IPS DF 4.7 (cell line): ENCODE measurements at regions not wholly inside any gene's neighbourhood (a gene's known extent, or its start where the extent isn't known, plus 50 kb on each side); places are given as distances from the start of the nearest gene placed in this dataset.
"Not testable (repeated sequence)": the region's sequence is repeated elsewhere in the genome, so short reads cannot be mapped to it uniquely, and the experiment has no call there.

ENCODE experiments used
- DNase-seq: peaks from one replicate; pipeline ENCODE4 v3.0.0-alpha.2; 2013; ENCODE audit warnings: low spot score; ENCODE audit errors: extremely low read depth

DNA sequence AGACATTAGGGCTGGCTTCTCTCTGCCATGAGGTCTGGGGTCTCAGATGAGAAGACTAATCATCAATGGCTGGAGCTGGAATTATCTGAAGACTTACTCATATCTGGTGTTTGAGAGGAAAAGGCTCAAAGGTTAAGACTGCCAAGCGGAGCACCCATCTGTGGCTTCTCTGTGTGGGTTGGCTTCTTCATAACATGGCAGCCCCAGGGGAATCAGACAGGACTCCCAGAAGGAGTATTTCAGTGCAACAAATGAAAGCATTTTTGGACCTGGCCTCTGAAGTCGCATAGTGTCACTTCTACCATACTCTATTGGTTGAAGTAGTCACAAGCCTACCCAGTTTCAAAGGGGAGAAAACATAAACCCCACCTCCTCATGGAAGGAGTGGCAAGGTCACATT lies 171.8 kb upstream of the KRR1 start:
- no peak for DNase-seq

DNA sequence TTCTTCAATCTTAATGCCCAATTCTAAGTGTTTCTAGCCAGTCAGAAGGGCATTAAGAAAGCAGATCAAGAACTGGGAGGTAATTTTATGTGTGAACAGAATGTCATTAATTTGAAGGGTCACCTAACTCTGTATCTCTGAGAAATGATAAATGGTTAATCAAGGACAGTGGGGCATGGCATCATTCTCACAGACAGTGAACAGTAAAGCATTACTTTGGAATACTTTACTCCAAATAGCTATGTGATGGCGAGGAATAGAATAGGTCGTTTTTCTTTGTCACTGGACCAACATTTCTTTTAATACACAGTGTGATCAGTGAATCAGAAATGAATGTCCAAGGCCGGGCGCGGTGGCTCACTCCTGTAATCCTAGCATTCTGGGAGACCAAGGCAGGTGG lies 166.1 kb upstream of the KRR1 start:
- no peak for DNase-seq

DNA sequence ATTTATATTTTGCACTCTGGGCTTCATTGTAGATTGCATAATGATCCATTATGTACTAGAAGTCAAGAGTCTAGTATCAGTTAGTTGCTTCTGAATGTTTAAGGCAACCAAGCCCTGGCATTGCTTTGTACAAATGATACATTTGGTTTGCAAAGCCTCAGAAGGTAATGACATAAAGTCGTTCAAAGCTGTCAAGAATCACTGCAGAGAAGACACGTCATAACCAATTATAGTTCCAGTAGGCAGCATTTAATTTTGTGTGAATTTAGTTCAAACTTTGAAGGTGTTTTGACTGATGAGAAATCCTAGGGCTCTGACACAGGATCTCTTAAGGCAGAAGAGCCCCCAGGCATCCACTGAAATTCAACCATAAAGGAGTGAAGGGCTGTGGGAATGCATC lies 163.0 kb upstream of the KRR1 start:
- DNase-seq = no peak

DNA sequence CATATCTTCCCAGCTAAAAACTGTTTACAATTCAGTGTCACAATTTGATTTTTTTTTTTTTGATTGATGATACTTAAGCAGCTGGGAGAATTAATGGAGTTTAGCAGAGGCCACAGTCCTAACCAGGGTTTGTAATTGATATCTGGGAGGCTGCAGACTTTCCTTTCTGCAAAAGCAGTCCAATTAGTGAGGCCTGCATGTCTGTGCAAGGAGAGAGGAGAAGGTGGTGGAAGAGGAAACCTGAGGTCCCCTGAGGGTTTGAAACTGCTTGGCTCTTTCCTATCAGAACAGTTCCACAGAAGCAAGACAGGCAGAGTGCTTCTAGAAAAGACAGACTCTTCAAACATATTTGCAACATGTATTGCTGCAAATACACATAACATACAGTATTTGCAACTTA lies 160.8 kb upstream of the KRR1 start:
- DNase-seq = no peak

DNA sequence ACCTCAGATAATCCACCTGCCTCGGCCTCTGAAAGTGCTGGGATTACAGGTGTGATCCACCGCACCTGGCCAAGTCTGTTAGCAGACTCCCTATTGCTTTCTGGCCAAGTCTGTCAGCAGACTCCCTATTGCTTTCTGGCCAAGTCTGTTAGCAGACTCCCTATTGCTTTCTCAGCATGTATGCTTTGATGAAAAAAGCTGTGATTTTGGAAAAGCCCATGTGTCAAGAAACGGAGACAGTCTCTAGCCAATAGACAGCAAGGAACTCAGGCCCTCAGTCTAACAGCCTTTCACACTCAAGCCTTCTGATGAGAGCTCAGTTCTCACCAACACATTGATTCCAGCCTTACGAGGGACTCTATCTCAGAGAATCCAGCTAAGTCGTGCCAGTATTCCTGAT lies 158.8 kb upstream of the KRR1 start:
- no peak for DNase-seq

DNA sequence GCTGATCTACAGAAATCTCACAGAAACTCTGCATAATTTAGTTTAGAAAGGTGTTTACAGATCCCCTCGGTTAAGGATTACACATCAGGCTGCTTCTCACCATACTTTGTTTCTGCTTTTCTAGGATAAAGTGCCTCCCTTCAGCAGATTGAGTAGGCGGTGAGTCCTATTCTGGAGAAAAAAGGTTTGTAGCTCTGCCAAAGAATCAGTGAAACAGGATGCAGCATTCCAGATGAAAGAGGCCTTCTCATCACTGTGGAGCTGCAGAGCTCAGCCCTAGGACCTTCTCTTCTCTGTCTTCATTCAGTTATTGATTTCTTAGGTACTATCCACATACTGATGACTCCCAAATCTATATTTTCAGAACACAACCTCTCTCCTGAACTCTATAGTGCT lies 155.5 kb upstream of the KRR1 start:
- DNase-seq = no peak

DNA sequence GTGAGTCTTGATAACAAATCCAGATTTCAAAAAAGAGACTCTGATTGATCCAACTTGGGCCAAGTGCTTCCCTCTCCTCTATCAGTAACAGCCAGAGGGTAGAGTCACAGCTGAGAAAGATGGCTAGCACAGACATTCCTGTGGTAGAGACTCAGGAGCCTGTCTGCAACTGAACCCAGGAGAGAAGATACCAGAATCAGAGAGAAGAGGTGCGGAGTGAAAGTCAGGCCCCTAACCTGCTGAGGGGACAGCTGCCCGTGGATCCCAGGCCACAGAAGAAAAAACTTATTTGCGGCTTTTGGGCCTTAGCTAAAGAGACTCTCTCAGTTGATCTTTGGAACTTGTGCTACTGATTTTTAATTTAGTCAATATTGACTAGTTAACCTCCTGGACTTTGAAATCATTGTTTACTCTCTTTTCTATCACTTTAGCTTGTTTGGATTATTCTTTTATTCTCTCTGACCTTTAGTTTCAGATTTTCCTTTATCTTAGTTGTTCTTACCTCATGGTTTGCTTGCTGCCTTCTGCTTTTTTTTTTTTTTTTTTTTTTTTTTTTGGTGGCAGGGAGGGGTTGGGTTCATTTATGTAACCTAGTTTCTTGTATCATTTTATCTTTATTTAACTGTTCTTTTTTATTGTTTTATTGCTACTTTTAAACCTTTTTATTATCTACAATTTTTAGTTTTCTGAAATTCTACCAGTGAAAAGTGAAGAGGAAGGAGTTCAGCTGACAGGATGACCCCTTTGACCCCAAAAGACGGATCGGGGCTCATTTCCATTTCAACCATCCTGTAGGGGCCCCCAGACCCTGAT lies 154.9 kb upstream of the KRR1 start:
- DNase-seq = no peak

DNA sequence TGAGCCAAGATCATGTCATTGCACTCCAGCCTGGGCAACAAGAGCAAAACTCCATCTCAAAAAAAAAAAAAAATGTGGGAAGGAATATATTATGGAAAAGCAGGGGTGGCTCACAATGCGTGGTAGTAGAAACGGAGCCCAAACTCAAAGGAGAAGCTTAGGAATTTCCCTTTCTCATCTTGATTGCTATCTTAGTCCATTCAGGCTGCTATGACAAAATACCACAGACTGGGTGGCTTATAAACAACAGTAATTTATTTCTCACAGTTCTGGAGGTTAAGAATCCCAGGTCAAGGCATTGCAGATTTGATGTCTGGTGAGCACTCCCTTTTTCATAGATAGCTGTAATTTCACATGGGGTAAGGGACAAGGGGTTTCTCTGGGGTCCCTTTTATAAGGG lies 153.8 kb upstream of the KRR1 start:
- no peak for DNase-seq

DNA sequence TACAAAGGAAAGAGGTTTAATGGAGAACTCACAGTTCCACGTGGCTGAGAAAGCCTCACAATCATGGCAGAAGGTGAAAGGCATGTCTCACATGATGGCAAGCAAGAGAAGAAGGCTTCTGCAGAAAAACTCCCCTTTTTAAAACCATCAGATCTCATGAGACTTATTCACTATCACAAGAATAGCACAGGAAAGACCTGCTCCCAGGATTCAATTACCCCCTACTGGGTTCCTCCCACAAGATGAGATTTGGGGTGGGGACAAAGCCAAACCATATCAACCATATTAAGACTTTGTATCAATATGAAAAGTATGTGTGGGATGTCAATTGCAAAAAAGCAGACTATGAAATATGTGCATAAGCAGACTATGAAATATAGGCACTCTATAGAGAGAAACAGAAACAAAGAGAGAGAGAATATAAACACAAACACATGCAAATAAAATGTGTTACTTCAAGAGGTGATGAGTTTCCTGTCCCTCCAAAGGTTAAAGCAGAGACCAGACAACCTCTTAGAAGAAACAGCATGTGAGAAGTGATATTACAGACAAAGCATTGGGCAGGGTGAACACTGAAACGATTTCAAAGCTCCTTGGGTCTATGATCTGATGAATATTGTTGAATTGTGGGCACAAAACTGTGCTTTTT lies 151.2 kb upstream of the KRR1 start:
- DNase-seq = no peak

DNA sequence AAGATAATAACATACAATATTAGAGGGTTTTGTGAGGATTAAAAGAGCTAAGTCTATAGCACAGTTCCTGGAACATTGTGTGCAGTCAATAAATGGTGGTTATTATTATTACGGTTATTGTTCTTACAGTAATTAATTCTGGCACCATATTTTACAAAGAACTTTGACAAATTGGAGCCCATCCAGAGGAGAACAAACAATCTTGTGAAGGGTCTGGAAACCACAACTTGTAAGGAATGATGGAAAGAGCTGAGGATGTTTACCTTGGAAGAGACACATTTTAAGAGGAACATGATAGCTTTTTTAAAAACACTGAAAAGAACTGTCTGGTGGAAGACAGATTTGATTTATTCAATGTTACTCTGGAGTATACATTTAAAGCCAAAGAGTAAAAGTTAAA lies 150.5 kb upstream of the KRR1 start:
- DNase-seq = no peak

DNA sequence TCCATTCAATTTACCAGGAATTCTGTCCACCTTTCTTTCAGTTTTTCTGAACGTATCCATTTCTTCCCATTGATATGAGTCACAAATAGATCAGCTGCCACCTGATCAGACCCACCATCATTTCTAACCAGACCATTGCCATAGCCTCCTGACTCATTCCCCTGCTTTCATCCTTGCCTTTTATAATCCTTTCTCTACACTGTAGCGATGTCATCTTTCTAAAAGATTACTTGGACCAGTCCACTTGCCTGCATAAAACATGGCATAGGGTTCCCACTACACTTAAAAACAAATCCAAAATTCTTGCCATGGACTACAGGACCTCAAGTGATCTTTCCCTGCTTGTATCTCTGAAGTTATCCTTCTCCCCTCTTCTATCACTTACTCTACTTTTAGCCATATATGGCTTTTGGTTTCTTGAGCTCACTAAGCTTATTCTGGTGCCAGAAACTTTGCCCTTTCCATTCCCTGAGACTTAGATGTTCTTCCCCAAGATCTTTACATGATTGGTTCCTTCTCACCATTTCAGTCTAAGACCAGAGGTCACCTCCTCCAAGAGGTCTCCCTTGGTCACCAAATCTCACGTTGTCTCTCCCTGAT lies 149.5 kb upstream of the KRR1 start:
- DNase-seq = no peak

DNA sequence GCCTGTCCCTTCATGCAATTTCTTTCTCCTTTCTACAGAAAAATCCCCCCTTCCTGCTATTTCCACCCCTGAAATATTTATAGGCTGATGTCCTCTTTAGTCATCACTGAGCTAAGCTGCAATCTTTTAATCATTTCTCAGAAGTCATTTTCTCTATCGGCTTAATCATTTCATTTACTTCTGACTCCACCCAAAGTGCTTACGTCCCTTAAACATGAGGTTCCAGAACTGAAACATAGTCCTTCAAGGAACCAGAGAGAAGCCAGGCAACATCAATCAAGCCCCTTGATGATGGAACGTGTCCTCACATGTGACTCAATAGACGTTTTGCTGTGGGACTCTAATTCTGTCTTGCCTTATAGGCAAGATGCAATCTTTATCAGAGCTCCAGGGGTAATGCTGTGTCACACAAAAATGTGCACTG lies 148.7 kb upstream of the KRR1 start:
- DNase-seq = no peak

DNA sequence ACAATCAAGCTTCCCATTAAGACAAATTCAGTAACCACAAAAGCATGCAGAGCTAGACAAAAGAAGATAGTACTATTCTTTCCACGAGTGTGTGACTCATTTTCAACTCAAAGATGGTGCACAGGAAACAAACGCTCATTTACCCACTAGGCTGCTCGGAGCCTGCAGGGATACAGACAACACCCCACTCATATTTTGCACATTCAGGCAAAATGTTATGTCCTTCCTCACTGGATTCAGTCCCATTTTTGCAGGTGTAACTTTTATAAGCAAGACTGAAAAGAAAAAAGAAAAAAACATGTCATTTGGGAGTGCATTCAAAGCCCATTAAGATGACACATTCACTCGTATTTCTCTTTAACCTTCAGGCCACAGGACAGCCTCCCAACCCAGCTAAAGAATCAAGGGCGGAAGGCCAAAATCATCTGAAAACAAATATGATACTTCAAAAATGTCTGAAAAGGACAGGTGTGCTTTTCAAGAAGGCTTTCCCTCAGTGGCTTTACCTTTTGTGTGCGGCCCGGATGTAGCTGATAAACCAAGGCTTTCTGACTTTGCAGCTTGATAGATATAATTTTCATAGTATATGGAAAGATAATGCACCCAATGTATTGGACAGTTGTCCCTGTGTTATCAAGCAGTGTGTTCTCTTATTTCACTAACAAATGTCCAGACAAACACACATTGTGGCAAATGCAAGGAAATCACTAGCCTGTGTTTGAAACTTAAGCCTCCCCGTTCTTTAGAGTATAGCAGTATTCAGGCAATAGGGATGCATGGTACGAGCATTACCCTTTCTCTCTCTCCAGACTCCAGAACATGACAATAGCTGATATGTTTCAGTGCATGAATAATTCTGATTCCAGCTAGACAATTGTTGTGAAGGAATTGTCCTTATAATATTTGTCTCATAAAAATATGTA lies 147.8 kb upstream of the KRR1 start:
- no peak for DNase-seq

DNA sequence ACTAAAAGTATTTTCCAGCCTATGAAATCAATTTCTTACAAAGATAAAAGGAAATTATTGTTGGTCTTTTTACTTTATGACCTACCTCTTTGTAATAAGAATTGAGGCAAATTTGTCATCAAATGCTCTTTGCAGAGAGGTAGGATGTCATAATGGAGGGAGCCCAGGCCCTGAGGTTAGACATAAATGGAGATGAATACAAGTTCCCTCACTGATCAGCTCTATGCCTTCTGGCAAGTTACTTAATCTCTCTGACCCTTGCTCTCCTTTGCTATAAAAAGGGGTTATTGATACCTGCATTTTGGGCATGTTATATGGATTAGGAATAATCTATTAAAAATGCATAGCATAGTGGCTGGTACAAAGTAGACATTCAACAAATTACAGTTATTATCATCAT lies 146.9 kb upstream of the KRR1 start:
- DNase-seq = no peak

DNA sequence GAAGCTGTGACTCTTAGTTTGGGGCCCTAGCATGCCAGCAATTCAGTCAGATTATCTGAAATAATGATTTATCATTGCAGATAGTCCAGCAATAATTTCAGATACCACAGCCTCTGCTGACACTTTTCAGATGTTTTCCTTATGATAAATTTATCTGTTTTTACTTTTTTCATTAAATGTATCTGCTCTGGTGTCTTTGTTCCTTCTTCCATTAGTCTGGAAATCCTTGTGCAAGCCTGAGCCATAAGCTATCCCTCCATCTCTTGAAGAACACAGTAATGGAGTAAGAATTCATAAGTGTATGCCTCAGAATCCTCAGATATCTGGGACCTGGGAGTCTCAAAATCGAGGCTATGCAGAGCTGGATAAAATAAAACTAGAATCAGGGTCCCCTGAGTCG lies 146.4 kb upstream of the KRR1 start:
- no peak for DNase-seq

DNA sequence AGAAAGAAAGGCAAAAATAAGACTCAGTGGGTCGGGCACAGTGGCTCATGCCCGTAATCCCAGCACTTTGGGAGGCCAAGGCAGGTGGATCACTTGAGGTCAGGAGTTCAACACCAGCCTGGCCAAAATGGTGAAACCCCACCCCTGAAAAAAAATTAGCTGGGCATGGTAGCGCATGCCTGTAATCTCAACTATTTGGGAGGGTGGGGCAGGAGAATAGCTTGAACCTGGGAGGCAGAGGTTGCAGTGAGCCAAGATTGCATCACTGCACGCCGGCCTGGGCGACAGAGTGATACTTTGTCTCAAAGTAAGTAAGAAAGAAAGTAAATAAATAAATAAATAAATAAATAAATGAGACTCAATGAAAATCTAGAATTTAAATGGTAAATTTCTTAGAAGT lies 145.9 kb upstream of the KRR1 start:
- not testable (repeated sequence) for DNase-seq

DNA sequence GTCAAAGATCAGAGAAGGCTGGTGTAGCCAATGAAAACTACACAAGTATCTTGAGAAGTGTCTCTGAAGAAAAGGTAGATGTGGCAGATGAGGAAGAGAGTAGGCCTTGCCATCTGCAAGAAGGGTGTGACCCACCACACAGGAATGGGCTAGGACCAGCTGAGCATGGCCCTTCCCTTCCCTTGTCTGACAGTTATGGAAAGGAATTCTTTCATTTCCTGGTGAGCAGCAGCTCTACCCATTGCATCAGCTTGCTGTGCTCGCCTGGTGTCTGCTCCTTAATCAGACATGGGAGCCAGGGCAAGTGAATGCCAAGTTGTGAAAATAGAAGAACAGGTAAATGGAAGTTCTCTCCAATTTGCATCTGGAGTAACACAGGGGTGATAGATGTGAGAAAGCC lies 145.2 kb upstream of the KRR1 start:
- no peak for DNase-seq

DNA sequence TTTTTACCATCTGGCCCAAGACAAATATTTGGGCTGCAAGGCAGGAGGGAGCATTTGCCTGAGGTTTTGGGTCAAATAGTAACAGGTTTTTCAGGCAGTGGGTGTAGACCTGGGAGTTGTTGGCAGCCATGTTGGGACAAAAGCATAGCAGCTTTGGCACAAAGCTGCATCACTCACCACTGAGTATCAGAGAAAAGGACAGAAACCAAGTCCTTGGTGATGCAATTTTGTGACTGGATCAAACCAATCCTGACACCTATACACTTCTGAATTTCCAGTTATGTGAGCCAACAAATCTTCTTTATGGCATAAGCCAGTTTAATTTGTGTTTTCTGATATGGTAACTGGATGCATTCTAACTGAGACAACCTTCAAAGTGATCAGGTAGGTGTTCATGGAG lies 144.8 kb upstream of the KRR1 start:
- DNase-seq = no peak

DNA sequence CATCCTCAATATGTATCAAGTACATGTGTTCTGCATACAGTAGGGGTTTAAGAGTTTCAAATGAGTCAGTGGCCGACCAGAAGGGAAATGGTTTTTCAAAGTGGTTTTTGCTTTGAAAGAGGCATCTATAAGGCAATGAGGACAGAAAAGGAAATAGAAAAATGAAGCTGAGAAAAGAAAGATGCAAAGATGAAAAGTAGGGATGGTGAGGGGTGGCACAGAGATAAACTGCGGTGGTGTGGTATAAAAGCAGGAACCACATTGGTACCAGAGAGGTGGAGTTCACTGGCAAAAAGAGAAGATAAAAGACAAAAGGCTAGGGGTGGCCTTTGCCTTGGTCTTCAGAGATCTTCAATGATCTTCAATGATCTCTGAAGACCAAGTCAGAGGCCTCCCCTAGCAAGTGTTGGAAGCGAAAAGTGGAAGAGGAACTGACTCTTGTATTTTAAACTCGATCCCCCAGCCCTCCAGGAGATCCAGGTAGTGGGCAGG lies 144.0 kb upstream of the KRR1 start:
- no peak for DNase-seq

DNA sequence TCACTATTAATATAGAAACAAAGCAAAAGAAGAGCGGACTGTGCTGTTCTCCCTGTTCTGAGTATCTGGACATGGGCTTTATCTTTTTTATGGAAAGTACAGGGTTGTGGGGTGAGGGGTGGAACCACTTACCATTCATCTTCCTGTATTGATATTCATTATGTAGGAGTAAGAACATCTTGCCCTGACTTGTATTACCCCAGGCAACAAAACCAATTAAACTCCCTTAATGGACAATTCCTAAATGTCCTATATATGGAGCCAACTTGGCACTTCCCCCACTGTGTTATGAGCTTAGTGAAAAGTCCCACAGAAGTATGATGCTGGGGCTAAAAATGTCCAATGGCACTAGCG lies 139.9 kb upstream of the KRR1 start:
- no peak for DNase-seq

DNA sequence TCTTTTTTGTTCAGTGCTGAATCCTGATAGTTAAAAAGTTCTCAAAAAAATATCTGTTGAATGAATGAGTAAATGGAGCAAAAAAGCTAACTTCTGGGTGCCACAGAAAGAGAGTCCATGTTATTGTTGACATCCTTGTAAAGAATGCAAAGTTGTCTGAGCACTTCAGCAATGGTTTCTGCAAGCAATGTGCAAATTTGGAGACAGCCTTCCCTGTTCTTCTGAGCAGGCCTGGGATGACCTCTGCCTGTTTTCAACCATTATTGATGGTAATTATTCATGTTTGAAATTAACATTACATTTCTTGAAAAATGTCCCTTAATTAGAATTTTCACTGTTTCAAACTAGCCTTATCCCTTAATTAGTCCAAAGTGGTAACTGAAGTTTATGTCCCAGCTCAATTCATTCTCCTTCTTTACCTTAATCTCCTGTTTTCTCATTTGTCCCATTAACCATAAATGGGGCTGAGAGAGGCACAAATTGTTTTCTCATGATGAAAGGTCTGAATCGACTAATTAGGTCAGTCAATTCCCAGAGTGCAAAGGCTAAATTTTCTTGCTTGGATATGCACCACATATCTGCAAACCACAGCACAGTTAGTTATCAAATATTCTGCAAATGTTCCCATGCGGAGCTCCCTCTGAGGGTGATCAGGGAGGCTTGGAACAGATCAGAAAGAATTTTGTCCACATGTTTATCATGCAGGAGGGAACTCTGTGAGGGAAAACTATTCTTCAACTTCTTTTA lies 139.4 kb upstream of the KRR1 start:
- no peak for DNase-seq
